GM23338 (cell line): ENCODE measurements at regions not wholly inside any gene's neighbourhood (a gene's known extent, or its start where the extent isn't known, plus 50 kb on each side); places are given as distances from the start of the nearest gene placed in this dataset.

Experiments
- CREB1 ChIP-seq: fragments of 250-450 bp; sonication (Bioruptor Pico); IDR thresholded peaks from 2 replicates; pipeline ENCODE4 v1.5.0; 2020; ENCODE audit warnings: low read depth, mild to moderate bottlenecking, moderate library complexity
- CTCF ChIP-seq, 2 experiments: fragments of 200-600 bp in 1 of 2; sonication (generic) in 1 of 2; conservative IDR thresholded peaks; 2 replicates each; pipeline versions ENCODE4 v1.5.1 to v1.6.1; 2016 to 2017; ENCODE audit warnings: antibody characterized with exemption in 2 of 2, low read depth in 2 of 2, mild to moderate bottlenecking in 2 of 2, moderate library complexity in 1 of 2
- EZH2 ChIP-seq: fragments of 200-600 bp; sonication (generic); IDR thresholded peaks from one replicate; pipeline ENCODE4 v1.8.0; 2017; ENCODE audit warnings: antibody characterized with exemption, mild to moderate bottlenecking, low read depth; ENCODE audit not compliant: unreplicated experiment
- EZH2phosphoT487 ChIP-seq: fragments of 200-600 bp; sonication (generic); IDR thresholded peaks from one replicate; pipeline ENCODE4 v1.8.1; 2018; ENCODE audit warnings: antibody characterized with exemption; ENCODE audit not compliant: unreplicated experiment
- JUNB ChIP-seq: IDR thresholded peaks from one replicate; pipeline ENCODE4 v1.6.1; 2016; ENCODE audit warnings: antibody characterized with exemption; ENCODE audit not compliant: unreplicated experiment
- POLR2AphosphoS5 ChIP-seq: IDR thresholded peaks from 2 replicates; pipeline ENCODE4 v1.6.1; 2016; ENCODE audit warnings: antibody characterized with exemption, low read depth
- REST ChIP-seq: IDR thresholded peaks from one replicate; pipeline ENCODE4 v1.6.1; 2018; ENCODE audit warnings: antibody characterized with exemption; ENCODE audit not compliant: unreplicated experiment
- ZNF331 ChIP-seq: fragments of 250-450 bp; sonication (Bioruptor Pico); IDR thresholded peaks from 2 replicates; pipeline ENCODE4 v1.5.0; 2020; ENCODE audit warnings: low read depth, mild to moderate bottlenecking, moderate library complexity

GRCh38 chrX:142446349-142446748, 241.3 kb upstream of the MAGEC2 start:
- TF ChIP-seq CTCF (conservative IDR thresholded peaks at IDR 0.05; ENCODE audit: low read depth in 2 of 2): no peak
- TF ChIP-seq EZH2phosphoT487: no peak
- no peak for TF ChIP-seq REST
- TF ChIP-seq EZH2: no peak
- TF ChIP-seq CREB1: no peak
- TF ChIP-seq JUNB: no peak
- TF ChIP-seq ZNF331 (CRISPR knock-in tag): no peak
- no peak for TF ChIP-seq POLR2AphosphoS5
